Fibroblast of lung (primary cell): ENCODE measurements at regions not wholly inside any gene's neighbourhood (a gene's known extent, or its start where the extent isn't known, plus 50 kb on each side); places are given as distances from the start of the nearest gene placed in this dataset.

Source experiments
- EZH2 ChIP-seq: IDR thresholded peaks from 2 replicates; pipeline ENCODE4 v1.5.1; 2012; ENCODE audit warnings: low read length, control low read depth, mild to moderate bottlenecking; ENCODE audit errors: missing control alignments
- TF ChIP-seq, protein P1 (sequence below), 2 donors: IDR thresholded peaks in 1 of 2; conservative IDR thresholded peaks in 1 of 2; 1 replicate in 1 of 2; 2 replicates in 1 of 2; pipeline ENCODE4 v1.5.1; 2011 to 2012; ENCODE audit warnings: low read length in 2 of 2, control low read depth in 1 of 2, inconsistent platforms in 1 of 2, low read depth in 1 of 2, mild to moderate bottlenecking in 1 of 2

DNA sequence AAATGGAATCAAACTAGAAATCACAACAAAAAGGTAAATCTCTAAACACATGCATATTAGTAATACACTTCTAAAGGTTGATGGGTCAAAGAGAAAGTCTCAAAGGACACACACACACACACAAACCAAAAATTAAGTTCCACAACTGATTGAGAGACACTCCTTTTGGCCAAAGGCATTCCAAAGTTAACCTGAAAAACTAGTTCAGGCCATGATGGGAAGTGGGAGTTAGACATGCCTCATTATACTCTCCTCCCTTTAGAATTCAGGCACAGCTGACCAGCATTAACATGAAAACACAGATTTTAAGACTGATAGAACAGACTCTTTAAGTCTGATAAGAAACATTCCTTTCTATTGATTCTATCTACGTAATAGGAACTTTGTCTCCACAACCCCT is 332.4 kb upstream of the IGFBP3 start:
- TF ChIP-seq, protein P1, sequence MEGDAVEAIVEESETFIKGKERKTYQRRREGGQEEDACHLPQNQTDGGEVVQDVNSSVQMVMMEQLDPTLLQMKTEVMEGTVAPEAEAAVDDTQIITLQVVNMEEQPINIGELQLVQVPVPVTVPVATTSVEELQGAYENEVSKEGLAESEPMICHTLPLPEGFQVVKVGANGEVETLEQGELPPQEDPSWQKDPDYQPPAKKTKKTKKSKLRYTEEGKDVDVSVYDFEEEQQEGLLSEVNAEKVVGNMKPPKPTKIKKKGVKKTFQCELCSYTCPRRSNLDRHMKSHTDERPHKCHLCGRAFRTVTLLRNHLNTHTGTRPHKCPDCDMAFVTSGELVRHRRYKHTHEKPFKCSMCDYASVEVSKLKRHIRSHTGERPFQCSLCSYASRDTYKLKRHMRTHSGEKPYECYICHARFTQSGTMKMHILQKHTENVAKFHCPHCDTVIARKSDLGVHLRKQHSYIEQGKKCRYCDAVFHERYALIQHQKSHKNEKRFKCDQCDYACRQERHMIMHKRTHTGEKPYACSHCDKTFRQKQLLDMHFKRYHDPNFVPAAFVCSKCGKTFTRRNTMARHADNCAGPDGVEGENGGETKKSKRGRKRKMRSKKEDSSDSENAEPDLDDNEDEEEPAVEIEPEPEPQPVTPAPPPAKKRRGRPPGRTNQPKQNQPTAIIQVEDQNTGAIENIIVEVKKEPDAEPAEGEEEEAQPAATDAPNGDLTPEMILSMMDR (conservative IDR thresholded peaks at IDR 0.05 in 1 of 2, IDR thresholded peaks at IDR 0.05 in 1 of 2; ENCODE audit: low read depth in 1 of 2, low read length in 2 of 2): no peak
- TF ChIP-seq EZH2: no peak
